Spleen (tissue), 7 donors: ENCODE measurements at regions not wholly inside any gene's neighbourhood (a gene's known extent, or its start where the extent isn't known, plus 50 kb on each side); places are given as distances from the start of the nearest gene placed in this dataset.

Experiments used
- CTCF ChIP-seq, 11 experiments: fragments of 200-600 bp in 7 of 11; fragments of 450-650 bp in 4 of 11; sonication (generic) in 4 of 11; IDR thresholded peaks in 8 of 11; conservative IDR thresholded peaks in 3 of 11; 1 replicate in 7 of 11; 2 replicates in 4 of 11; pipeline versions ENCODE4 v1.4.0 to v1.8.0; 2016 to 2021; ENCODE audit warnings: antibody characterized with exemption in 11 of 11, inconsistent platforms in 4 of 11, mild to moderate bottlenecking in 1 of 11
- POLR2A ChIP-seq, 3 donors: fragments of 450-650 bp; IDR thresholded peaks; one replicate each; pipeline ENCODE4 v1.5.1; 2017; ENCODE audit warnings: antibody characterized with exemption in 3 of 3, mild to moderate bottlenecking in 1 of 3
- donor health status: DM: no; HTN: no; CAD: no; lungs with moderate emphysema.
- donor health status: DM: no; HTN: no; CAD: no.
- donor health status: DM: no; HTN: no; CAD: no.

GRCh38 chr7:132654150-132654549 is 77.9 kb upstream of the PLXNA4 start:
- TF ChIP-seq CTCF (IDR thresholded peaks at IDR 0.05 in 8 of 11, conservative IDR thresholded peaks at IDR 0.05 in 3 of 11): peak in 6 of 11 experiments; percentile 25 to 42 (median 33)
- no peak for TF ChIP-seq POLR2A (IDR thresholded peaks at IDR 0.05)
